ENCODE measurements at regions not wholly inside any gene's neighbourhood (a gene's known extent, or its start where the extent isn't known, plus 50 kb on each side); places are given as distances from the start of the nearest gene placed in this dataset.

DNA sequence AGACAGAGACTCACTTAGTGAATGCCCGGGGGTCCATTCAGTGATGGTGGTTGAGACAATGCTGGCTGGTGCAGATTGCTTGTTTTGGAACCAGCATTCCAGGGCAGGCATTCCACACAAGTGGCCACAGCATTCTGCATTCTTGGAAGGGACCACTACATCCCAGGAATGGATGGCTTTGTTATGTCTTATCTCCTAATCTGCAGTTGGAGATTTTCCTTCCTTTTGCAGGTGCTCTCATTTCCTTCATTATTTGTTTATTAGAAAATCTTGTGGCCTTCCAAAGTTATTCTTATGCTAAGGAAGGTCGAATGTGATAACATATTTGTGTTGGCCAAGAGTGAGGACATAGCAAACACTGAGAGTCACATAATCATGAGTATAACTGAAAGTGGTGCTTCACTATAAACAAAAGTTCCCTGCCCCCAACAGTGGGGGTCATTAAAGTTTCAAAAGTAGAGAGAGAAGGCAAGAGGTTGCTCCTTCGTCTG lies 66.0 kb downstream of the BMP4 start:
- TF ChIP-seq EZH2 (IDR thresholded peaks at IDR 0.05; ENCODE audit: low read length, unreplicated experiment), result no peak
- TF ChIP-seq, protein P1, sequence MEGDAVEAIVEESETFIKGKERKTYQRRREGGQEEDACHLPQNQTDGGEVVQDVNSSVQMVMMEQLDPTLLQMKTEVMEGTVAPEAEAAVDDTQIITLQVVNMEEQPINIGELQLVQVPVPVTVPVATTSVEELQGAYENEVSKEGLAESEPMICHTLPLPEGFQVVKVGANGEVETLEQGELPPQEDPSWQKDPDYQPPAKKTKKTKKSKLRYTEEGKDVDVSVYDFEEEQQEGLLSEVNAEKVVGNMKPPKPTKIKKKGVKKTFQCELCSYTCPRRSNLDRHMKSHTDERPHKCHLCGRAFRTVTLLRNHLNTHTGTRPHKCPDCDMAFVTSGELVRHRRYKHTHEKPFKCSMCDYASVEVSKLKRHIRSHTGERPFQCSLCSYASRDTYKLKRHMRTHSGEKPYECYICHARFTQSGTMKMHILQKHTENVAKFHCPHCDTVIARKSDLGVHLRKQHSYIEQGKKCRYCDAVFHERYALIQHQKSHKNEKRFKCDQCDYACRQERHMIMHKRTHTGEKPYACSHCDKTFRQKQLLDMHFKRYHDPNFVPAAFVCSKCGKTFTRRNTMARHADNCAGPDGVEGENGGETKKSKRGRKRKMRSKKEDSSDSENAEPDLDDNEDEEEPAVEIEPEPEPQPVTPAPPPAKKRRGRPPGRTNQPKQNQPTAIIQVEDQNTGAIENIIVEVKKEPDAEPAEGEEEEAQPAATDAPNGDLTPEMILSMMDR (conservative IDR thresholded peaks at IDR 0.05; ENCODE audit: low read depth, low read length), result no peak

Data from PC-3 (cell line).